SK-N-SH (cell line): ENCODE measurements at regions not wholly inside any gene's neighbourhood (a gene's known extent, or its start where the extent isn't known, plus 50 kb on each side); places are given as distances from the start of the nearest gene placed in this dataset.

Experiments used
- CTCF ChIP-seq: fragments of 200-600 bp; sonication (generic); IDR thresholded peaks from 2 replicates; pipeline ENCODE4 v1.6.1; 2017; ENCODE audit warnings: antibody characterized with exemption, mild to moderate bottlenecking, moderate library complexity
- JUND ChIP-seq: IDR thresholded peaks from 2 replicates; pipeline ENCODE4 v1.4.0; 2012
- MAX ChIP-seq: IDR thresholded peaks from 2 replicates; pipeline ENCODE4 v1.4.0; 2012; ENCODE audit warnings: low read depth
- POLR2AphosphoS5 ChIP-seq: IDR thresholded peaks from 2 replicates; pipeline ENCODE4 v1.6.1; 2012; ENCODE audit warnings: low read depth, low read length
- SMC3 ChIP-seq: IDR thresholded peaks from 2 replicates; pipeline ENCODE4 v1.6.1; 2012; ENCODE audit warnings: low read depth, low read length, improper control_type of control experiment
- TAF1 ChIP-seq: IDR thresholded peaks from 2 replicates; pipeline ENCODE4 v1.6.1; 2012; ENCODE audit warnings: low read depth, mild to moderate bottlenecking, low read length, moderate library complexity, borderline replicate concordance

GRCh38 chr10:108005627-108006026 is 841.1 kb upstream of the SORCS1 start:
- TF ChIP-seq TAF1 (no peak), MAX (no peak), JUND (no peak), CTCF (no peak), POLR2AphosphoS5 (no peak), SMC3 (no peak)
